Body of pancreas (tissue), 4 donors: ENCODE measurements at regions not wholly inside any gene's neighbourhood (a gene's known extent, or its start where the extent isn't known, plus 50 kb on each side); places are given as distances from the start of the nearest gene placed in this dataset.
A peak's percentile ranks its signal among the peaks of the same experiment; 100 is the strongest.

ENCODE experiments used
- ATAC-seq: fragments of 150-250 bp; one replicate; pipeline ENCODE4 v1.9.1; 2016
- DNase-seq, 4 donors: peaks; one replicate each; pipeline ENCODE4 v3.0.0-alpha.2; 2019
- H3K27ac ChIP-seq, 4 donors: fragments of 200-600 bp; sonication (generic); 1 replicate in 3 of 4; 2 replicates in 1 of 4; pipeline versions ENCODE4 v1.5.1 to v1.6.1; 2016 to 2019; ENCODE audit warnings: mild to moderate bottlenecking in 1 of 4, mixed read lengths in 1 of 4, moderate library complexity in 1 of 4
- H3K27me3 ChIP-seq, 2 donors: fragments of 200-600 bp; sonication (generic); one replicate each; pipeline ENCODE4 v1.6.0; 2016; ENCODE audit warnings: mild to moderate bottlenecking in 1 of 2
- H3K36me3 ChIP-seq, 2 donors: fragments of 200-600 bp; sonication (generic); replicated peaks in 1 of 2; 2 replicates each; pipeline ENCODE4 v1.5.1; 2016; ENCODE audit warnings: low read depth in 2 of 2; ENCODE audit not compliant: insufficient read depth in 1 of 2
- H3K4me1 ChIP-seq: fragments of 200-600 bp; sonication (generic); one replicate; pipeline ENCODE4 v1.6.0; 2016
- H3K4me3 ChIP-seq, 2 donors: fragments of 200-600 bp; sonication (generic); 1 replicate in 1 of 2; 2 replicates in 1 of 2; pipeline ENCODE4 v1.5.1; 2016 to 2019
- H3K9me3 ChIP-seq, 3 donors: fragments of 200-600 bp; sonication (generic); 1 replicate in 2 of 3; 2 replicates in 1 of 3; pipeline ENCODE4 v1.5.1; 2016
- CTCF ChIP-seq, 7 experiments: fragments of 450-650 bp in 4 of 7; fragments of 200-600 bp in 3 of 7; sonication (generic) in 3 of 7; IDR thresholded peaks; one replicate each; pipeline ENCODE4 v1.5.1; 2016 to 2019; ENCODE audit warnings: antibody characterized with exemption in 7 of 7
- POLR2A ChIP-seq, 3 donors: fragments of 450-650 bp; IDR thresholded peaks; one replicate each; pipeline ENCODE4 v1.6.1; 2016; ENCODE audit warnings: antibody characterized with exemption in 3 of 3, mild to moderate bottlenecking in 2 of 3
- WGBS, 2 donors: methylation state at CpG; one replicate each; pipeline ENCODE4 v1.1.5; 2017; 5-methylcytosine and 5-hydroxymethylcytosine counted together
- intact Hi-C: fragments of 100-400 bp; cut with DNase I; formaldehyde crosslinking; loops from one replicate; pipeline ENCODE4 v1.15.1; 2023

- intact Hi-C loops, result no loop called here
- Histone ChIP-seq H3K36me3 (no peaks in the 10 kb centered on the region), H3K27me3 (no peaks in the 10 kb centered on the region), H3K27ac (no peak overlapping the region), H3K4me1 (no peaks in the 10 kb centered on the region), H3K4me3 (no peak overlapping the region), H3K9me3 (no peaks in the 10 kb centered on the region)
- DNase-seq (no peak), ATAC-seq (no peak)
- TF ChIP-seq POLR2A (IDR thresholded peaks at IDR 0.05), result no peak
- no peak for TF ChIP-seq CTCF (IDR thresholded peaks at IDR 0.05)
- WGBS, 2 donors, result 6 to 9% methylated on average over 6 of the region's 6 CpGs
These were observed 154.3 kb downstream of the NXPE2 start for GRCh38 chr11:114832532-114833125.

GRCh38 chr11:114836161-114836560 lies 157.8 kb downstream of the NXPE2 start:
- H3K9me3 ChIP-seq, result no peaks in the 10 kb centered on the region
- H3K27ac ChIP-seq, result no peak overlapping the region
- DNase-seq, result no peak
- 70 to 74% methylated on average over 3 of the region's 3 CpGs for WGBS, 2 donors
- no peaks in the 10 kb centered on the region for H3K27me3 ChIP-seq
- no peaks in the 10 kb centered on the region for H3K4me1 ChIP-seq
- no peak overlapping the region for H3K4me3 ChIP-seq
- TF ChIP-seq POLR2A (IDR thresholded peaks at IDR 0.05) (no peak), CTCF (IDR thresholded peaks at IDR 0.05) (no peak)
- intact Hi-C loops, result no loop called here
- no peaks in the 10 kb centered on the region for H3K36me3 ChIP-seq
- no peak for ATAC-seq

GRCh38 chr11:114844896-114845295 lies 166.6 kb downstream of the NXPE2 start:
- WGBS, 2 donors, result 44% methylated on average over 1 of the region's 1 CpG
- no peak overlapping the region for H3K4me3 ChIP-seq
- DNase-seq, result no peak
- intact Hi-C loops, result no loop called here
- no peak overlapping the region for H3K27ac ChIP-seq
- no peaks in the 10 kb centered on the region for H3K9me3 ChIP-seq
- H3K27me3 ChIP-seq, result no peaks in the 10 kb centered on the region
- TF ChIP-seq POLR2A (IDR thresholded peaks at IDR 0.05) (no peak), CTCF (IDR thresholded peaks at IDR 0.05) (no peak)
- H3K4me1 ChIP-seq, result no peaks in the 10 kb centered on the region
- no peak for ATAC-seq
- H3K36me3 ChIP-seq, result no peaks in the 10 kb centered on the region

DNA sequence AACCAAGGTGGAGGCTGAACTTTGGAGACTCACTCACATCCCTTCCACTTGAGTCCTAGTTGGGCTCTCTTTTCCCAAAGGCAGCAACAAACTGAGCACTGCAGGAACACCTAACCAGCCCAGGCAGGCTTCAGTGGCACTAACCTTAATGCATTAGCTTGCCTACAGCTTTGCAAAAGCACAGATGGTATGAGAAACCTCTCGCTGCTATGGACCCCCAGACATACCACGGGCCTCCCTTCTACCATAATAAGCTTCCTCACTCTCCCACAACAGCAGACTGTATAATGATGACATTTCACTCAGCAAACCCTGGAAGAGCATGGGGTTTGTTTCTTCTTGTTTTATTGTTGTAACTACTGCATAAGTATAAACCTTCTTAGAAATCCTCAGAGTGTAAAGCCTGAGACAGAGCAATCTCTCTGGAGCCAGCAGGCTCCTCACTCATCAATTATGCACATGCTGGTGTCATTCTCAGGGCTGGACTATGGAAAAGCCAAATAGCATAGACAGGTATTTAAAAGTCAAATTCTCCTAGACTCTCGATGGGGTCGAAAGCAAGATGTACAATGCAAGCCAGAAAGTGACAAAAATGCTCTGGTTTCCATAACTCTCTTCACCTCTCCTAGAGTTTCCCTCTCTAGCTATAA lies 167.6 kb downstream of the NXPE2 start:
- TF ChIP-seq CTCF (IDR thresholded peaks at IDR 0.05) (no peak), POLR2A (IDR thresholded peaks at IDR 0.05) (no peak)
- no peak overlapping the region for H3K27ac ChIP-seq
- WGBS, 2 donors, result 72 to 76% methylated on average over 4 of the region's 4 CpGs
- intact Hi-C loops, result no loop called here
- H3K4me1 ChIP-seq, result no peaks in the 10 kb centered on the region
- DNase-seq (no peak), ATAC-seq (no peak)
- no peaks in the 10 kb centered on the region for H3K9me3 ChIP-seq
- no peaks in the 10 kb centered on the region for H3K27me3 ChIP-seq
- H3K4me3 ChIP-seq, result no peak overlapping the region
- H3K36me3 ChIP-seq, result no peaks in the 10 kb centered on the region

- no peaks in the 10 kb centered on the region for H3K36me3 ChIP-seq
- TF ChIP-seq POLR2A (IDR thresholded peaks at IDR 0.05) (no peak), CTCF (IDR thresholded peaks at IDR 0.05) (no peak)
- DNase-seq, result peak in 3 of 4 donors; percentile 14 to 33 (median 24)
- no peak overlapping the region for H3K4me3 ChIP-seq
- no peak overlapping the region for H3K27ac ChIP-seq
- H3K9me3 ChIP-seq, result no peaks in the 10 kb centered on the region
- ATAC-seq, result no peak
- intact Hi-C loops, result no loop called here
- H3K27me3 ChIP-seq, result no peaks in the 10 kb centered on the region
- no peaks in the 10 kb centered on the region for H3K4me1 ChIP-seq
- 42 to 44% methylated on average over 3 of the region's 3 CpGs for WGBS, 2 donors
These were observed 168.1 kb downstream of the NXPE2 start for GRCh38 chr11:114846416-114846791.
